ENCODE measurements at regions not wholly inside any gene's neighbourhood (a gene's known extent, or its start where the extent isn't known, plus 50 kb on each side); places are given as distances from the start of the nearest gene placed in this dataset.

- TF ChIP-seq ZBTB33 (IDR thresholded peaks at IDR 0.05; ENCODE audit: borderline replicate concordance, low read depth) (no peak), JUND (IDR thresholded peaks at IDR 0.05) (no peak), TAF1 (IDR thresholded peaks at IDR 0.05; ENCODE audit: borderline replicate concordance, low read depth, low read length) (no peak), FOXJ3 (CRISPR knock-in tag; IDR thresholded peaks at IDR 0.05) (no peak), EZH2phosphoT487 (IDR thresholded peaks at IDR 0.05; ENCODE audit: borderline replicate concordance, low read depth) (no peak), USF2 (IDR thresholded peaks at IDR 0.05; ENCODE audit: borderline replicate concordance, low read depth, low read length) (no peak), SIN3A (IDR thresholded peaks at IDR 0.05; ENCODE audit: borderline replicate concordance, low read depth, low read length) (no peak), NRF1 (IDR thresholded peaks at IDR 0.05; ENCODE audit: low read depth, low read length) (no peak), SMC3 (IDR thresholded peaks at IDR 0.05; ENCODE audit: low read depth, low read length) (no peak)
Measured at GRCh38 chr11:13160806-13161205, 116.8 kb upstream of the BMAL1 start (continued).

- Histone ChIP-seq H3K4me1 (ENCODE audit: control insufficient read depth in 1 of 2, insufficient read depth in 2 of 2, low read depth in 1 of 2, low read length in 1 of 2) (peaks cover 0 to under 1% of the 10 kb centered on the region in 2 experiments; a peak in 1 of 4 replicates), H3K79me2 (ENCODE audit: insufficient read depth) (no peaks in the 10 kb centered on the region), H3K4me2 (no peak overlapping the region), H3K27me3 (ENCODE audit: insufficient read depth) (no peaks in the 10 kb centered on the region; the same call in 1 of the 2 replicates), H3K4me3 (ENCODE audit: low read depth in 2 of 2, low read length in 1 of 2) (no peak overlapping the region), H3K36me3 (replicated peaks in 1 of 2; ENCODE audit: control insufficient read depth in 1 of 2, insufficient read depth in 2 of 2, low read length in 1 of 2) (no peaks in the 10 kb centered on the region), H4K20me1 (ENCODE audit: insufficient read depth) (no peaks in the 10 kb centered on the region), H3F3A (replicated peaks; ENCODE audit: insufficient read depth) (no peaks in the 10 kb centered on the region), H3K9ac (no peak overlapping the region), H3K9me3 (no peaks in the 10 kb centered on the region), H2AFZ (ENCODE audit: low read depth) (no peak overlapping the region), H3K27ac (ENCODE audit: low read depth in 2 of 2, low read length in 1 of 2) (no peak overlapping the region), H3K9me2 (no peaks in the 10 kb centered on the region)
- 49% methylated on average over 2 of the region's 2 CpGs for WGBS (ENCODE audit: low lambda C conversion rate)
- CTCF ChIA-PET = no interaction called here
- DNase-seq = no peak
- POLR2A ChIA-PET = no interaction called here
- TF ChIP-seq MEF2A (IDR thresholded peaks at IDR 0.05; ENCODE audit: borderline replicate concordance, low read depth) = no peak
- no peak for TF ChIP-seq RAD21 (IDR thresholded peaks at IDR 0.05; ENCODE audit: low read length)
- TF ChIP-seq TAF1 (IDR thresholded peaks at IDR 0.05; ENCODE audit: borderline replicate concordance, low read depth, low read length) = no peak
- TF ChIP-seq ELF1 (IDR thresholded peaks at IDR 0.05) = no peak
- no peak for TF ChIP-seq YY1 (IDR thresholded peaks at IDR 0.05; ENCODE audit: low read depth)
- TF ChIP-seq POLR2AphosphoS5 (IDR thresholded peaks at IDR 0.05; ENCODE audit: low read depth, low read length) = no peak
- TF ChIP-seq PBX3 (IDR thresholded peaks at IDR 0.05) = no peak
- TF ChIP-seq CHD2 (IDR thresholded peaks at IDR 0.05; ENCODE audit: low read length, partially characterized antibody) = no peak
- no peak for TF ChIP-seq JUND (IDR thresholded peaks at IDR 0.05)
- no peak for TF ChIP-seq IRF3 (IDR thresholded peaks at IDR 0.05; ENCODE audit: low read depth, low read length)
- no peak for TF ChIP-seq EZH2phosphoT487 (IDR thresholded peaks at IDR 0.05; ENCODE audit: borderline replicate concordance, low read depth)
- TF ChIP-seq SIN3A (IDR thresholded peaks at IDR 0.05; ENCODE audit: borderline replicate concordance, low read depth, low read length) = no peak
- no peak for TF ChIP-seq MAX (IDR thresholded peaks at IDR 0.05; ENCODE audit: low read depth)
- TF ChIP-seq NRF1 (IDR thresholded peaks at IDR 0.05; ENCODE audit: low read depth, low read length) = no peak
- no peak for TF ChIP-seq EP300 (IDR thresholded peaks at IDR 0.05; ENCODE audit: borderline replicate concordance in 1 of 2, low read depth in 1 of 2, low read length in 1 of 2)
- TF ChIP-seq REST (IDR thresholded peaks at IDR 0.05; ENCODE audit: low read depth, low read length) = no peak
- no peak for TF ChIP-seq USF1 (IDR thresholded peaks at IDR 0.05; ENCODE audit: borderline replicate concordance, low read depth)
- no peak for TF ChIP-seq MXI1 (IDR thresholded peaks at IDR 0.05; ENCODE audit: low read depth, low read length)
Measured at GRCh38 chr11:13163158-13163557, 114.4 kb upstream of the BMAL1 start.

All from SK-N-SH (cell line).